ENCODE measurements at regions not wholly inside any gene's neighbourhood (a gene's known extent, or its start where the extent isn't known, plus 50 kb on each side); places are given as distances from the start of the nearest gene placed in this dataset.

DNA sequence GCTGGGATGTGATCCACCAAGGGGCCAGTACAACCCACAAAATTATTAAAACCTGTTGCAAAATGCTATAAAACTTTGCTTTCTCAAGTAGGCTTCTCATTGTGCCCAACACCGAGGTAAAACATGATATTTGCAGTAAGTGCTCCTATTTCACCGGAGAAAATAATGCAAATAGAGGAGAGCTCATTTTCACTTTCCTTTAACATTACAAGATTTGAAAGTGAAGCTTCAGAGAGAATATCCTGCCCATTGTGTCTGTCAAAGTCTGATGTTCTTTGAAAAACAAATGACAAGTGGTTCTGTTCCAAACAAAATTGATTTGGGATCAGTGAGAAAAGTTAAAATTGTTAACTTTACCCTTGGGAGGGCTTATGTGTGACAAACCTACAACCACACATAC lies 287.1 kb downstream of the KCNN2 start:
- Histone ChIP-seq H3K27me3 (replicated peaks in 1 of 7) (no peaks in the 10 kb centered on the region), H3K27ac (no peak overlapping the region), H3K4me1 (no peaks in the 10 kb centered on the region), H3K4me3 (no peak overlapping the region), H3K9me3 (peaks cover 0 to 10% (median 6%) of the 10 kb centered on the region in 8 donors), H3K36me3 (no peaks in the 10 kb centered on the region)
- WGBS, 5 donors = 78 to 91% (median 83%) methylated on average over 2 of the region's 2 CpGs
- TF ChIP-seq, protein P1, sequence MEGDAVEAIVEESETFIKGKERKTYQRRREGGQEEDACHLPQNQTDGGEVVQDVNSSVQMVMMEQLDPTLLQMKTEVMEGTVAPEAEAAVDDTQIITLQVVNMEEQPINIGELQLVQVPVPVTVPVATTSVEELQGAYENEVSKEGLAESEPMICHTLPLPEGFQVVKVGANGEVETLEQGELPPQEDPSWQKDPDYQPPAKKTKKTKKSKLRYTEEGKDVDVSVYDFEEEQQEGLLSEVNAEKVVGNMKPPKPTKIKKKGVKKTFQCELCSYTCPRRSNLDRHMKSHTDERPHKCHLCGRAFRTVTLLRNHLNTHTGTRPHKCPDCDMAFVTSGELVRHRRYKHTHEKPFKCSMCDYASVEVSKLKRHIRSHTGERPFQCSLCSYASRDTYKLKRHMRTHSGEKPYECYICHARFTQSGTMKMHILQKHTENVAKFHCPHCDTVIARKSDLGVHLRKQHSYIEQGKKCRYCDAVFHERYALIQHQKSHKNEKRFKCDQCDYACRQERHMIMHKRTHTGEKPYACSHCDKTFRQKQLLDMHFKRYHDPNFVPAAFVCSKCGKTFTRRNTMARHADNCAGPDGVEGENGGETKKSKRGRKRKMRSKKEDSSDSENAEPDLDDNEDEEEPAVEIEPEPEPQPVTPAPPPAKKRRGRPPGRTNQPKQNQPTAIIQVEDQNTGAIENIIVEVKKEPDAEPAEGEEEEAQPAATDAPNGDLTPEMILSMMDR (IDR thresholded peaks at IDR 0.05 in 8 of 11, conservative IDR thresholded peaks at IDR 0.05 in 3 of 11) = no peak
- TF ChIP-seq POLR2A (IDR thresholded peaks at IDR 0.05) (no peak), POLR2AphosphoS5 (IDR thresholded peaks at IDR 0.05) (no peak)
- intact Hi-C loops (cut with DNase I; ENCODE audit: low total_unique reads) = no loop called here
- DNase-seq = no peak

DNA sequence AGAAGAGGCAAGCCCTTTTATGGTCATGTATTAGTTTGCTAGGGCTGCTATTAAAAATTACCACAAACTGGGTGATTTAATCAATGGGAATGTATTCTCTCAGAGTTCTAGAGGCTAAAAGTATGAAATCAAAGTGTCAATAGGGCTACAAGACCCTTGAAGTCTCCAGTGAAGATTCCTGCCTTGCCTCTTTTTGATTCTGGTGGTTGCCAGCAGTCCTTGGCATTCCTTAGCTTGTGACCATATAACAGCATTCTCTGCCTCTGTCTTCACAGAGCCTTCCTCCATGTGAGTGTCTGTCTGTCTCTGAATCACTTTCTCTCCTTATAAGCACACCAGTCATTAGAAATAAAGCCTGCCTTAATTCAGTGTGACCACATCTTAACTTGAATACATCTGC lies 282.7 kb downstream of the KCNN2 start:
- intact Hi-C loops (cut with DNase I; ENCODE audit: low total_unique reads) = no loop called here

DNA sequence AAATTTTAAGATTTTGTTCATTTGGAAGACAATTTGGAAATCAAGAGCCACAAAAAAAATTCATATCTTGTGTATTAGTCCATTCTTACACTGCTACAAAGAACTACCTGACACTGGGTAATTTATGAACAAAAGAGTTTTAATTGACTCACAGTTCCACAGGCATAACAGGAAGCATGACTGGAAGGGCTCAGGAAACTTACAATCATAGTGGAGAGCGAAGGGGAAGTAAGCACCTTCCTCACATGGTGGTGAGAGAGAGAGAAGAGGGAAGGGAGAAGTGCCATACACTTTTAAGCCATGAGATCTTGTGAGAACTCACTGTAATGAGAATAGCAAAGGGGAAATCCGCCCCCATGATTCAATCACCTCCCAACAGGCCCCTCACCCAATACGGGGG lies 274.4 kb downstream of the KCNN2 start:
- intact Hi-C loops (cut with DNase I; ENCODE audit: low total_unique reads) = no loop called here
- Histone ChIP-seq H3K27me3 (replicated peaks in 1 of 7) (no peaks in the 10 kb centered on the region), H3K36me3 (no peaks in the 10 kb centered on the region), H3K27ac (no peak overlapping the region), H3K4me3 (no peak overlapping the region), H3K9me3 (peaks cover 0 to 4% (median 0%) of the 10 kb centered on the region in 8 donors), H3K4me1 (no peaks in the 10 kb centered on the region)
- DNase-seq = no peak
- 32 to 55% (median 50%) methylated on average over 3 of the region's 3 CpGs for WGBS, 5 donors
- TF ChIP-seq, protein P1 (IDR thresholded peaks at IDR 0.05 in 8 of 11, conservative IDR thresholded peaks at IDR 0.05 in 3 of 11) = no peak
- TF ChIP-seq POLR2AphosphoS5 (IDR thresholded peaks at IDR 0.05) (no peak), POLR2A (IDR thresholded peaks at IDR 0.05) (no peak)

More for the DNA sequence above, 282.7 kb downstream of the KCNN2 start:
- Histone ChIP-seq H3K36me3 (no peaks in the 10 kb centered on the region), H3K4me3 (no peak overlapping the region), H3K27ac (no peak overlapping the region), H3K9me3 (peaks cover 0 to 31% (median 17%) of the 10 kb centered on the region in 8 donors), H3K27me3 (replicated peaks in 1 of 7) (no peaks in the 10 kb centered on the region), H3K4me1 (no peaks in the 10 kb centered on the region)
- TF ChIP-seq POLR2A (IDR thresholded peaks at IDR 0.05) (no peak), POLR2AphosphoS5 (IDR thresholded peaks at IDR 0.05) (no peak)
- TF ChIP-seq, protein P1 (IDR thresholded peaks at IDR 0.05 in 8 of 11, conservative IDR thresholded peaks at IDR 0.05 in 3 of 11) = no peak
- DNase-seq = no peak

DNA sequence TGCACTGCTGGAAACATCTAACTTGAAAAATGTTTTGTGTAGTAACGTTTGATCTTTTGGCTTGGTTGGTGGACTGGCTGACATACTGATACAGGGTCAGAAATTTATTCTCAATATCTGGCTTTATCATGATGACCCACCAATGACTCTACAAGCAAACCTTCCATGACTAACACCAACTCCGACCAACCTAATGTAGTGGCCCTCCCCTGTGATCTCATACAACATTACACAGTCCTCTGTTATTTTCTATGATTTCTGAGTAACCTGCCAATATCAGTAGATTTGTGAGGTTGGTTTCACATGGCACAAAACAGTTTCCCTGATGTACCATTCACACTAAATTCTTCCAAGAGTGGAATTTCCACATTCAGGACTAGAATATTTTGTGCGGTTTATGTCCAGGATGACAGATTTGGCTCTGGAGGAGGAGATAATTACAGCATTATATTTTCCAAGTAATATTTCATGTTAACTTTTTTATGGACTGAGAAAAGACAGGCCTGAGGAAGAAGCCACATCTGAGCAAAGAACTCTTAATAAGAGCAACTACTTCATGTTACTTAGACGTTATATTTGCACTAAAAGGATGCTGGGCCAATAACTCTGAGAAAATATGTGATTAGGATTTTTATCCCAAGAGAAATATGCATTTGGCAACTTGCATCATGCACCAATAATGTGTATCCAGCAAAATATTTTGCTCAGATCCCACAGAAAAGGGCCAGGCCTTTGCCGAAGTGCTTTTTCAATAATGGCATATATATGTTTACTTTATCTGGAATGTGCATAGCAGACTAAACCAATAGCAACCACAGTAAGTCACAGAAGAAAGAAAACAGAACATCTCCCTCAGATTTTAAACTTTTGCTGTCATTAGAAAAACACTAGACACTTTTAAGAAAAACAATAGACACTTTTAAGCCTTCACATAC lies 273.4 kb downstream of the KCNN2 start:
- 62 to 83% (median 74%) methylated on average over 5 of the region's 5 CpGs for WGBS, 5 donors
- no peaks in the 10 kb centered on the region for H3K4me1 ChIP-seq
- H3K36me3 ChIP-seq = no peaks in the 10 kb centered on the region
- H3K4me3 ChIP-seq = no peak overlapping the region
- no peak overlapping the region for H3K27ac ChIP-seq
- no peak for DNase-seq
- intact Hi-C loops (cut with DNase I; ENCODE audit: low total_unique reads) = no loop called here
- TF ChIP-seq POLR2A (IDR thresholded peaks at IDR 0.05) = no peak
- no peak for TF ChIP-seq POLR2AphosphoS5 (IDR thresholded peaks at IDR 0.05)
- TF ChIP-seq, protein P1 (IDR thresholded peaks at IDR 0.05 in 8 of 11, conservative IDR thresholded peaks at IDR 0.05 in 3 of 11) = no peak
- peaks cover 0 to 4% (median 0%) of the 10 kb centered on the region in 8 donors for H3K9me3 ChIP-seq
- no peaks in the 10 kb centered on the region for H3K27me3 ChIP-seq (replicated peaks in 1 of 7)
